ENCODE measurements at regions not wholly inside any gene's neighbourhood (a gene's known extent, or its start where the extent isn't known, plus 50 kb on each side); places are given as distances from the start of the nearest gene placed in this dataset.

- no peak for TF ChIP-seq CTCF (IDR thresholded peaks at IDR 0.05; ENCODE audit: control extremely low read depth, extremely low read depth)
- H3K4me3 ChIP-seq: no peak overlapping the region
- DNase-seq: no peak
- no peaks in the 10 kb centered on the region for H3K4me1 ChIP-seq (ENCODE audit: control insufficient read depth in 5 of 5, insufficient read depth in 5 of 5, low read length in 5 of 5)
- H3K27ac ChIP-seq (ENCODE audit: low read depth in 1 of 2, low read length in 1 of 2): no peak overlapping the region
- H3K9ac ChIP-seq (ENCODE audit: insufficient read depth in 1 of 2, low read length in 2 of 2): no peak overlapping the region
- H3K9me3 ChIP-seq (ENCODE audit: control insufficient read depth in 4 of 4, insufficient read depth in 3 of 4, low read length in 3 of 4): no peaks in the 10 kb centered on the region
- peak; percentile 11 for ATAC-seq (ENCODE audit: insufficient read depth, low FRiP score)
- no peaks in the 10 kb centered on the region for H3K36me3 ChIP-seq (ENCODE audit: control insufficient read depth in 4 of 4, insufficient read depth in 4 of 4, low read length in 4 of 4)
- no peaks in the 10 kb centered on the region for H3K27me3 ChIP-seq (ENCODE audit: control insufficient read depth in 3 of 3, insufficient read depth in 3 of 3, low read length in 2 of 3)
- 72 to 85% methylated on average over 1 of the region's 1 CpG for WGBS, 2 donors
Measured at GRCh38 chr3:111302063-111302462, 230.4 kb downstream of the NECTIN3 start.

DNA sequence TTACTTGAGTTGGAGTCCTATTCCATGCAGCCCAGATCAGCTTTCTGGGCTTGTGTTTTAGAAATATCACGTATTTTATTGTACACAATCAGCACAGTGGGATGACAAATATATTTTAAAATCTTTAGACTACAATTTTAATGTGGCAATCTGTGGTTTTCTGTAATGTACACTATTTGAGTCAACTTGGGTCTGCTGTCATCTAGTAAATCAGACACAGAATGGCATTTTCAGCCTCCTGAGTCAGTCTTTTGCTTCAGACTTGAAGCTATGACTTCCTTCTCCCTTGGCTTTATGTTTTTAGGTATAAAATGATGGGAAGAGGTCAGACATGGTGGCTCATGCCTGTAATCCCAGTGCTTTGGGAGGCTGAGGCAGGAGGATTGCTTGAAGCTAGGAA is 232.1 kb downstream of the NECTIN3 start:
- Histone ChIP-seq H3K36me3 (ENCODE audit: control insufficient read depth in 4 of 4, insufficient read depth in 4 of 4, low read length in 4 of 4) (no peaks in the 10 kb centered on the region), H3K4me3 (no peak overlapping the region), H3K4me1 (ENCODE audit: control insufficient read depth in 5 of 5, insufficient read depth in 5 of 5, low read length in 5 of 5) (no peaks in the 10 kb centered on the region), H3K27me3 (ENCODE audit: control insufficient read depth in 3 of 3, insufficient read depth in 3 of 3, low read length in 2 of 3) (no peaks in the 10 kb centered on the region), H3K27ac (ENCODE audit: low read depth in 1 of 2, low read length in 1 of 2) (no peak overlapping the region), H3K9ac (ENCODE audit: insufficient read depth in 1 of 2, low read length in 2 of 2) (no peak overlapping the region), H3K9me3 (ENCODE audit: control insufficient read depth in 4 of 4, insufficient read depth in 3 of 4, low read length in 3 of 4) (no peaks in the 10 kb centered on the region)
- WGBS, 2 donors: 75 to 89% methylated on average over 1 of the region's 1 CpG
- DNase-seq: no peak
- TF ChIP-seq CTCF (IDR thresholded peaks at IDR 0.05; ENCODE audit: control extremely low read depth, extremely low read depth): no peak
- no peak for ATAC-seq (ENCODE audit: insufficient read depth, low FRiP score)

GRCh38 chr3:111307676-111308075 is 234.3 kb upstream of the CD96 start:
- no peak overlapping the region for H3K27ac ChIP-seq (ENCODE audit: low read depth in 1 of 2, low read length in 1 of 2)
- H3K27me3 ChIP-seq (ENCODE audit: control insufficient read depth in 3 of 3, insufficient read depth in 3 of 3, low read length in 2 of 3): no peaks in the 10 kb centered on the region
- WGBS, 2 donors: 75 to 88% methylated on average over 1 of the region's 1 CpG
- no peak for TF ChIP-seq CTCF (IDR thresholded peaks at IDR 0.05; ENCODE audit: control extremely low read depth, extremely low read depth)
- H3K9me3 ChIP-seq (ENCODE audit: control insufficient read depth in 4 of 4, insufficient read depth in 3 of 4, low read length in 3 of 4): no peaks in the 10 kb centered on the region
- H3K4me3 ChIP-seq: no peak overlapping the region
- no peak overlapping the region for H3K9ac ChIP-seq (ENCODE audit: insufficient read depth in 1 of 2, low read length in 2 of 2)
- DNase-seq: no peak
- ATAC-seq (ENCODE audit: insufficient read depth, low FRiP score): no peak
- no peaks in the 10 kb centered on the region for H3K36me3 ChIP-seq (ENCODE audit: control insufficient read depth in 4 of 4, insufficient read depth in 4 of 4, low read length in 4 of 4)
- H3K4me1 ChIP-seq (ENCODE audit: control insufficient read depth in 5 of 5, insufficient read depth in 5 of 5, low read length in 5 of 5): peaks cover 0 to 15% (median 11%) of the 10 kb centered on the region in 5 donors

GRCh38 chr3:111311126-111311525 is 230.9 kb upstream of the CD96 start:
- H3K36me3 ChIP-seq (ENCODE audit: control insufficient read depth in 4 of 4, insufficient read depth in 4 of 4, low read length in 4 of 4): no peaks in the 10 kb centered on the region
- DNase-seq (peak in 2 of 3 donors; percentile 24 to 45), ATAC-seq (ENCODE audit: insufficient read depth, low FRiP score) (peak; percentile 42)
- H3K4me3 ChIP-seq: no peak overlapping the region
- TF ChIP-seq CTCF (IDR thresholded peaks at IDR 0.05; ENCODE audit: control extremely low read depth, extremely low read depth): no peak
- H3K9me3 ChIP-seq (ENCODE audit: control insufficient read depth in 4 of 4, insufficient read depth in 3 of 4, low read length in 3 of 4): no peaks in the 10 kb centered on the region
- H3K4me1 ChIP-seq (ENCODE audit: control insufficient read depth in 5 of 5, insufficient read depth in 5 of 5, low read length in 5 of 5): peaks cover 0 to 35% (median 27%) of the 10 kb centered on the region in 5 donors
- no peak overlapping the region for H3K27ac ChIP-seq (ENCODE audit: low read depth in 1 of 2, low read length in 1 of 2)
- no peak overlapping the region for H3K9ac ChIP-seq (ENCODE audit: insufficient read depth in 1 of 2, low read length in 2 of 2)
- H3K27me3 ChIP-seq (ENCODE audit: control insufficient read depth in 3 of 3, insufficient read depth in 3 of 3, low read length in 2 of 3): no peaks in the 10 kb centered on the region
